B cell (primary cell): ENCODE measurements at regions not wholly inside any gene's neighbourhood (a gene's known extent, or its start where the extent isn't known, plus 50 kb on each side); places are given as distances from the start of the nearest gene placed in this dataset.

ENCODE experiments used
- EZH2 ChIP-seq: IDR thresholded peaks from 2 replicates; pipeline ENCODE4 v1.6.1; 2012; ENCODE audit warnings: borderline replicate concordance, low read depth, mild to moderate bottlenecking, moderate library complexity, low read length; ENCODE audit not compliant: insufficient read depth, poor library complexity, severe bottlenecking
- TF ChIP-seq, protein P1 (sequence below): fragments of 200-600 bp; IDR thresholded peaks from one replicate; pipeline ENCODE4 v1.8.0; 2022; ENCODE audit warnings: antibody characterized with exemption, mild to moderate bottlenecking

DNA sequence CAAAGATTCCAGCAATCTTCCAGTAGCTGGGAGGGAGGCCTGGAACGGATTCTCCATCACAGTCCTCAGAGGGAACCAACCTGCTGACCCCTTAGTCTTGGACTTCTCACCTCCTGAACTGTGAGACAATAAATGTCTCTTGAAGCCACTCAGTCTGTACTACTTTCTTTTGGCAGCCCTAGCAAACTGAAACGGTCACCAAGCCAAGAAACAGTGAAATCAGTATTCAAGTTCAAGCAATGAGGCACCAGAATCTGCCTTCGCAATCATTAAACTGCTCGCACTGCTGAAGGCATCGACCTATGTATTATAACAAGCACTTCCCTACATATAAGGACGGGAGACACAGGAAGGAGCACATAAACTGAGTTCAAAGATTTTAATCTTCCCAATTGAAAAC is 120.6 kb upstream of the PUM3 start:
- TF ChIP-seq, protein P1, sequence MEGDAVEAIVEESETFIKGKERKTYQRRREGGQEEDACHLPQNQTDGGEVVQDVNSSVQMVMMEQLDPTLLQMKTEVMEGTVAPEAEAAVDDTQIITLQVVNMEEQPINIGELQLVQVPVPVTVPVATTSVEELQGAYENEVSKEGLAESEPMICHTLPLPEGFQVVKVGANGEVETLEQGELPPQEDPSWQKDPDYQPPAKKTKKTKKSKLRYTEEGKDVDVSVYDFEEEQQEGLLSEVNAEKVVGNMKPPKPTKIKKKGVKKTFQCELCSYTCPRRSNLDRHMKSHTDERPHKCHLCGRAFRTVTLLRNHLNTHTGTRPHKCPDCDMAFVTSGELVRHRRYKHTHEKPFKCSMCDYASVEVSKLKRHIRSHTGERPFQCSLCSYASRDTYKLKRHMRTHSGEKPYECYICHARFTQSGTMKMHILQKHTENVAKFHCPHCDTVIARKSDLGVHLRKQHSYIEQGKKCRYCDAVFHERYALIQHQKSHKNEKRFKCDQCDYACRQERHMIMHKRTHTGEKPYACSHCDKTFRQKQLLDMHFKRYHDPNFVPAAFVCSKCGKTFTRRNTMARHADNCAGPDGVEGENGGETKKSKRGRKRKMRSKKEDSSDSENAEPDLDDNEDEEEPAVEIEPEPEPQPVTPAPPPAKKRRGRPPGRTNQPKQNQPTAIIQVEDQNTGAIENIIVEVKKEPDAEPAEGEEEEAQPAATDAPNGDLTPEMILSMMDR: no peak
- TF ChIP-seq EZH2: no peak
